ENCODE measurements at regions not wholly inside any gene's neighbourhood (a gene's known extent, or its start where the extent isn't known, plus 50 kb on each side); places are given as distances from the start of the nearest gene placed in this dataset.

- TF ChIP-seq CTCF (conservative IDR thresholded peaks at IDR 0.05; ENCODE audit: low read length) (no peak), EZH2phosphoT487 (IDR thresholded peaks at IDR 0.05; ENCODE audit: borderline replicate concordance) (no peak)
Measured at GRCh38 chr5:133820507-133820906, 147.9 kb downstream of the C5orf15 start.
